ENCODE measurements at regions not wholly inside any gene's neighbourhood (a gene's known extent, or its start where the extent isn't known, plus 50 kb on each side); places are given as distances from the start of the nearest gene placed in this dataset.

- no peaks in the 10 kb centered on the region for H3K36me3 ChIP-seq (ENCODE audit: control insufficient read depth, insufficient read depth, low read length)
- H3K27ac Mint-ChIP-seq (ENCODE audit: unreplicated experiment) = no peak overlapping the region
- no peaks in the 10 kb centered on the region for H3K36me3 Mint-ChIP-seq (ENCODE audit: insufficient read depth, unreplicated experiment)
- ChIA-PET POLR2A (no interaction called here), CTCF (no interaction called here)
- no TSS peak for BruUV-seq (replicated peaks)
- peaks cover 8% of the 10 kb centered on the region for H3K4me1 Mint-ChIP-seq (ENCODE audit: low read depth, unreplicated experiment)
- no peaks in the 10 kb centered on the region for H3K9me3 Mint-ChIP-seq (ENCODE audit: unreplicated experiment)
- no peaks in the 10 kb centered on the region for H3K27me3 ChIP-seq (replicated peaks; ENCODE audit: control insufficient read depth, insufficient read depth, low read length)
- no peak overlapping the region for H3K4me3 ChIP-seq (ENCODE audit: low read depth, low read length)
- no peak for TF ChIP-seq CTCF (IDR thresholded peaks at IDR 0.05; ENCODE audit: insufficient read depth in 1 of 2, low read depth in 1 of 2, low read length in 1 of 2, severe bottlenecking in 1 of 2, unreplicated experiment in 1 of 2)
- no peaks in the 10 kb centered on the region for H3K9me3 ChIP-seq
- DNase-seq = no peak
- H3K4me3 Mint-ChIP-seq (ENCODE audit: unreplicated experiment) = no peak overlapping the region
- intact Hi-C loops (cut with micrococcal nuclease; ENCODE audit: unreplicated experiment) = no loop called here
- H3K27me3 Mint-ChIP-seq (ENCODE audit: insufficient read depth, unreplicated experiment) = no peaks in the 10 kb centered on the region
- peaks cover 17% of the 10 kb centered on the region for H3K4me1 ChIP-seq
Measured at GRCh38 chr5:136726506-136726905, 361.2 kb upstream of the TRPC7 start.

- no peaks in the 10 kb centered on the region for H3K27me3 Mint-ChIP-seq (ENCODE audit: insufficient read depth, unreplicated experiment)
- POLR2A ChIA-PET = no interaction called here
- H3K4me3 Mint-ChIP-seq (ENCODE audit: unreplicated experiment) = peak overlapping the region; percentile 24
- CTCF ChIA-PET = no interaction called here
- no peaks in the 10 kb centered on the region for H3K36me3 Mint-ChIP-seq (ENCODE audit: insufficient read depth, unreplicated experiment)
- intact Hi-C loops (cut with micrococcal nuclease; ENCODE audit: unreplicated experiment) = no loop called here
- no peaks in the 10 kb centered on the region for H3K9me3 Mint-ChIP-seq (ENCODE audit: unreplicated experiment)
- no peak overlapping the region for H3K4me3 ChIP-seq (ENCODE audit: low read depth, low read length)
- H3K4me1 ChIP-seq = peaks cover 17% of the 10 kb centered on the region
- no peak for TF ChIP-seq CTCF (IDR thresholded peaks at IDR 0.05; ENCODE audit: insufficient read depth in 1 of 2, low read depth in 1 of 2, low read length in 1 of 2, severe bottlenecking in 1 of 2, unreplicated experiment in 1 of 2)
- H3K36me3 ChIP-seq (ENCODE audit: control insufficient read depth, insufficient read depth, low read length) = no peaks in the 10 kb centered on the region
- no peaks in the 10 kb centered on the region for H3K27me3 ChIP-seq (replicated peaks; ENCODE audit: control insufficient read depth, insufficient read depth, low read length)
- peak; percentile 61 to 67 for DNase-seq
- peak overlapping the region; percentile 27 for H3K27ac Mint-ChIP-seq (ENCODE audit: unreplicated experiment)
- no TSS peak for BruUV-seq (replicated peaks)
- no peaks in the 10 kb centered on the region for H3K9me3 ChIP-seq
- H3K4me1 Mint-ChIP-seq (ENCODE audit: low read depth, unreplicated experiment) = peaks cover 8% of the 10 kb centered on the region
Measured at GRCh38 chr5:136724161-136724560, 358.8 kb upstream of the TRPC7 start.

- Mint-ChIP-seq H3K27ac (ENCODE audit: unreplicated experiment) (no peak overlapping the region), H3K4me1 (ENCODE audit: low read depth, unreplicated experiment) (peaks cover 8% of the 10 kb centered on the region), H3K36me3 (ENCODE audit: insufficient read depth, unreplicated experiment) (no peaks in the 10 kb centered on the region), H3K27me3 (ENCODE audit: insufficient read depth, unreplicated experiment) (peaks cover 2% of the 10 kb centered on the region), H3K4me3 (ENCODE audit: unreplicated experiment) (no peak overlapping the region), H3K9me3 (ENCODE audit: unreplicated experiment) (no peaks in the 10 kb centered on the region)
- no peaks in the 10 kb centered on the region for H3K9me3 ChIP-seq
- no peak overlapping the region for H3K4me3 ChIP-seq (ENCODE audit: low read depth, low read length)
- no peak for TF ChIP-seq CTCF (IDR thresholded peaks at IDR 0.05; ENCODE audit: insufficient read depth in 1 of 2, low read depth in 1 of 2, low read length in 1 of 2, severe bottlenecking in 1 of 2, unreplicated experiment in 1 of 2)
- CTCF ChIA-PET = no interaction called here
- H3K27me3 ChIP-seq (replicated peaks; ENCODE audit: control insufficient read depth, insufficient read depth, low read length) = no peaks in the 10 kb centered on the region
- no peaks in the 10 kb centered on the region for H3K36me3 ChIP-seq (ENCODE audit: control insufficient read depth, insufficient read depth, low read length)
- BruUV-seq (replicated peaks) = no TSS peak
- intact Hi-C loops (cut with micrococcal nuclease; ENCODE audit: unreplicated experiment) = no loop called here
- H3K4me1 ChIP-seq = peaks cover 17% of the 10 kb centered on the region
- DNase-seq = no peak
- POLR2A ChIA-PET = no interaction called here
Measured at GRCh38 chr5:136722581-136722980, 357.2 kb upstream of the TRPC7 start.

All from Caco-2 (cell line).